Adrenal gland (tissue), 5 donors: ENCODE measurements at regions not wholly inside any gene's neighbourhood (a gene's known extent, or its start where the extent isn't known, plus 50 kb on each side); places are given as distances from the start of the nearest gene placed in this dataset.

Experiments used
- CTCF ChIP-seq, 6 experiments: fragments of 450-650 bp in 4 of 6; fragments of 200-600 bp in 2 of 6; sonication (generic) in 1 of 6; IDR thresholded peaks; 1 replicate in 5 of 6; 2 replicates in 1 of 6; pipeline versions ENCODE4 v1.5.1 to v1.8.0; 2016 to 2021; ENCODE audit warnings: antibody characterized with exemption in 6 of 6, mild to moderate bottlenecking in 2 of 6, moderate library complexity in 1 of 6
- POLR2A ChIP-seq, 2 donors: fragments of 450-650 bp; IDR thresholded peaks; one replicate each; pipeline ENCODE4 v1.6.1; 2017; ENCODE audit warnings: antibody characterized with exemption in 2 of 2, mild to moderate bottlenecking in 2 of 2, moderate library complexity in 1 of 2
- donor health status: DM: no; HTN: no; CAD: no.

DNA sequence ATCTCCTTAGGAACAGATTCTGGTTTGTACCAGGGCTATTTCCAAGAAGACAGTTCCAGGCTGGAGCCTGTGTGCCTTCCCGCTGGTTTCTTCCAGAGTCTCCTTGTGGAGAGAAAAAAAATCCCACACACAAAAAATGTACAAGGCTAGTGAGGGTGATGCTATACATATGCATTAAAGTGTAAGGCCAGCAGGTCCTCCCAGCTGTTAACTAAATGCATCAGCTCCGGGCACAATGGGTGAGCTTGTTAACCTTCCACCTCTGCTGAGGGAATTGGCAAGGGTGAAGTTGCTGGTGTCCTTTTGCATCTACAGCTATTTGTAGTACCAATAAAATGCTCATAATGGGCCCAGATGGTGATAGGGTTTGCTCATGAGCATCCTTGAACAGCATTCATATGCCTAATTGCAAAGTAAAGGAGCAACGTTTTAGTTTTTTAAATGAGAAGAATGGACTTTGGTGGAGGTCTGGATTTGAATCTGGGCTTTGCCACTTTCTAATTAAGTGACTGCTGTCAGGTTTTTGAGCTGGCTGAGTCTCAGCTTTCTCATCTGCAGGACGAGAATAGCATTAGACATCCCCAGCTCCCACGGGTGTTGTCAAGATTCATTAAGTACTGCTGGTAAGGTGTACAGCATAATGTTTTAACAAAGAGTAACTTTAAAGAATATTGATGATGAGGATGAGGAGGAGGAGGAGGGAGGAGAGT lies 361.8 kb downstream of the QKI start:
- TF ChIP-seq CTCF (IDR thresholded peaks at IDR 0.05) (no peak), POLR2A (IDR thresholded peaks at IDR 0.05) (no peak)
